ENCODE measurements at regions not wholly inside any gene's neighbourhood (a gene's known extent, or its start where the extent isn't known, plus 50 kb on each side); places are given as distances from the start of the nearest gene placed in this dataset.

- H3K36me3 ChIP-seq = no peaks in the 10 kb centered on the region
- no peak for DNase-seq
- no peaks in the 10 kb centered on the region for H3K27me3 ChIP-seq
- H3K4me3 ChIP-seq = no peak overlapping the region
- H3K9me3 ChIP-seq = no peaks in the 10 kb centered on the region
- TF ChIP-seq POLR2A (IDR thresholded peaks at IDR 0.05) = no peak
- no peak for TF ChIP-seq POLR2AphosphoS5 (IDR thresholded peaks at IDR 0.05)
- TF ChIP-seq CTCF (IDR thresholded peaks at IDR 0.05) = no peak
- no peak for TF ChIP-seq EP300 (IDR thresholded peaks at IDR 0.05)
- intact Hi-C loops (cut with DNase I) = no loop called here
- no peaks in the 10 kb centered on the region for H3K4me1 ChIP-seq
- 16 to 57% methylated on average over 3 of the region's 3 CpGs for WGBS, 2 donors
- H3K27ac ChIP-seq = no peak overlapping the region
Measured at GRCh38 chr12:85573635-85574214, 262.5 kb downstream of the RASSF9 start.

- no peak for DNase-seq
- H3K27ac ChIP-seq = no peak overlapping the region
- TF ChIP-seq POLR2A (IDR thresholded peaks at IDR 0.05) (no peak), EP300 (IDR thresholded peaks at IDR 0.05) (no peak), POLR2AphosphoS5 (IDR thresholded peaks at IDR 0.05) (no peak), CTCF (IDR thresholded peaks at IDR 0.05) (no peak)
- H3K36me3 ChIP-seq = no peaks in the 10 kb centered on the region
- H3K4me3 ChIP-seq = no peak overlapping the region
- WGBS, 2 donors = 16 to 60% methylated on average over 3 of the region's 3 CpGs
- no peaks in the 10 kb centered on the region for H3K9me3 ChIP-seq
- no peaks in the 10 kb centered on the region for H3K4me1 ChIP-seq
- intact Hi-C loops (cut with DNase I) = no loop called here
- no peaks in the 10 kb centered on the region for H3K27me3 ChIP-seq
Measured at GRCh38 chr12:85574291-85574690, 261.9 kb downstream of the RASSF9 start.

GRCh38 chr12:85575120-85576096, 260.8 kb downstream of the RASSF9 start:
- intact Hi-C loops (cut with DNase I) = loop anchor here (5.0 kb wide), 1 partner anchor 292 kb away; no protein-coding TSS in a partner anchor
- Histone ChIP-seq H3K27me3 (no peaks in the 10 kb centered on the region), H3K27ac (no peak overlapping the region), H3K4me3 (no peak overlapping the region), H3K9me3 (no peaks in the 10 kb centered on the region), H3K4me1 (no peaks in the 10 kb centered on the region), H3K36me3 (no peaks in the 10 kb centered on the region)
- DNase-seq = no peak
- TF ChIP-seq EP300 (IDR thresholded peaks at IDR 0.05) (no peak), CTCF (IDR thresholded peaks at IDR 0.05) (peak in 3 of 4 experiments; percentile 35 to 55 (median 43))
- 61 to 63% methylated on average over 7 of the region's 7 CpGs for WGBS, 2 donors

GRCh38 chr12:85580562-85581168, 255.5 kb downstream of the RASSF9 start:
- H3K27me3 ChIP-seq = no peaks in the 10 kb centered on the region
- H3K4me3 ChIP-seq = no peak overlapping the region
- no peaks in the 10 kb centered on the region for H3K36me3 ChIP-seq
- H3K9me3 ChIP-seq = no peaks in the 10 kb centered on the region
- TF ChIP-seq CTCF (IDR thresholded peaks at IDR 0.05) = no peak
- TF ChIP-seq EP300 (IDR thresholded peaks at IDR 0.05) = no peak
- no peak for TF ChIP-seq POLR2A (IDR thresholded peaks at IDR 0.05)
- TF ChIP-seq POLR2AphosphoS5 (IDR thresholded peaks at IDR 0.05) = no peak
- no peak overlapping the region for H3K27ac ChIP-seq
- no peak for DNase-seq
- no peaks in the 10 kb centered on the region for H3K4me1 ChIP-seq
- 55 to 73% methylated on average over 3 of the region's 3 CpGs for WGBS, 2 donors
- intact Hi-C loops (cut with DNase I) = no loop called here

Measured in sigmoid colon (tissue), 6 donors.